ENCODE measurements at regions not wholly inside any gene's neighbourhood (a gene's known extent, or its start where the extent isn't known, plus 50 kb on each side); places are given as distances from the start of the nearest gene placed in this dataset.

DNA sequence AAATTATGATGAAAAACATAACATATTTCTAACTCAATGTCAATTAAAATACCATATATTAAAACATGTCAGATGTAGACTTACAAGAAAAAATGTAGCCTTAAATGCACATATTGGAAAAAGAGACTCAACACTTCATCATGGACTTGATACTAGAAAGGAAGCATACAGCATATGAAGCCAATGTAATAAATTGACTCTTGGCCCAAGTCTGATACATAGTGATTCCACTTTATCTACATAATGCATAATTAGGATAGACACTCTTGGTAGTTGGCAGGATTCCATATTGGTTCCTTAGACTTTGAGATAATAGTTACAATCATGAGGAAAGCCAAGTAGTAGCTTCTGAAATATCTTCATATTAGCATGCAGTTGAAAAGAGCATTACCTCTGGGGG lies 1067.0 kb downstream of the PCDH17 start:
- TF ChIP-seq, protein P1, sequence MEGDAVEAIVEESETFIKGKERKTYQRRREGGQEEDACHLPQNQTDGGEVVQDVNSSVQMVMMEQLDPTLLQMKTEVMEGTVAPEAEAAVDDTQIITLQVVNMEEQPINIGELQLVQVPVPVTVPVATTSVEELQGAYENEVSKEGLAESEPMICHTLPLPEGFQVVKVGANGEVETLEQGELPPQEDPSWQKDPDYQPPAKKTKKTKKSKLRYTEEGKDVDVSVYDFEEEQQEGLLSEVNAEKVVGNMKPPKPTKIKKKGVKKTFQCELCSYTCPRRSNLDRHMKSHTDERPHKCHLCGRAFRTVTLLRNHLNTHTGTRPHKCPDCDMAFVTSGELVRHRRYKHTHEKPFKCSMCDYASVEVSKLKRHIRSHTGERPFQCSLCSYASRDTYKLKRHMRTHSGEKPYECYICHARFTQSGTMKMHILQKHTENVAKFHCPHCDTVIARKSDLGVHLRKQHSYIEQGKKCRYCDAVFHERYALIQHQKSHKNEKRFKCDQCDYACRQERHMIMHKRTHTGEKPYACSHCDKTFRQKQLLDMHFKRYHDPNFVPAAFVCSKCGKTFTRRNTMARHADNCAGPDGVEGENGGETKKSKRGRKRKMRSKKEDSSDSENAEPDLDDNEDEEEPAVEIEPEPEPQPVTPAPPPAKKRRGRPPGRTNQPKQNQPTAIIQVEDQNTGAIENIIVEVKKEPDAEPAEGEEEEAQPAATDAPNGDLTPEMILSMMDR (IDR thresholded peaks at IDR 0.05): no peak
- no peak for TF ChIP-seq POLR2A (IDR thresholded peaks at IDR 0.05)

All from heart left ventricle (tissue), 13 donors.